AG09309 (cell line): ENCODE measurements at regions not wholly inside any gene's neighbourhood (a gene's known extent, or its start where the extent isn't known, plus 50 kb on each side); places are given as distances from the start of the nearest gene placed in this dataset.

ENCODE experiments used
- DNase-seq: peaks from one replicate; pipeline ENCODE4 v3.0.0-alpha.2; 2010; ENCODE audit warnings: low read depth
- H3K4me3 ChIP-seq: 2 replicates; pipeline ENCODE4 v1.5.1; 2011; ENCODE audit warnings: mild to moderate bottlenecking, low read depth, low read length, moderate library complexity; ENCODE audit not compliant: control insufficient read depth
- TF ChIP-seq, protein P1 (sequence below): IDR thresholded peaks from 2 replicates; pipeline ENCODE4 v1.5.1; 2011; ENCODE audit warnings: mild to moderate bottlenecking, low read depth, low read length, inconsistent platforms; ENCODE audit not compliant: insufficient read depth, control insufficient read depth; ENCODE audit errors: missing control alignments

DNA sequence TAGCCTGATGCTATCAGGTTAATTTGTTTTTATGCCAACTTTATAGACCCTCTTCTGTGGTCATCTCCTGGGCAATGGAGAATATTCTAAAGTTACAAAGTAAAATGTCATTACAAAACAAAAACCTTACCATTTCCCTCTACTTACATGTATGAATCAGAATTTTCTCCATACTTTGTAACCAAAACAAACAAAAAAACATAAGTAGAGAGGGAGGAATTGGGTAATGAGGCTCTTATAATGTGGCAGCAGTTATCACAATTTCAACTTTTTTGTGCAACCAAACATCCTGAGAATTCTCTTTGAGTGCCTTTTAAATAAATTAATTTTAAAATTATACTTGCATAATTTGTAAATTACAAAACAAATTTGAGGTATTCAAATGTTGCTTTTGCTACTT, 332.8 kb downstream of the TXNL1 start:
- no peak for DNase-seq
- TF ChIP-seq, protein P1, sequence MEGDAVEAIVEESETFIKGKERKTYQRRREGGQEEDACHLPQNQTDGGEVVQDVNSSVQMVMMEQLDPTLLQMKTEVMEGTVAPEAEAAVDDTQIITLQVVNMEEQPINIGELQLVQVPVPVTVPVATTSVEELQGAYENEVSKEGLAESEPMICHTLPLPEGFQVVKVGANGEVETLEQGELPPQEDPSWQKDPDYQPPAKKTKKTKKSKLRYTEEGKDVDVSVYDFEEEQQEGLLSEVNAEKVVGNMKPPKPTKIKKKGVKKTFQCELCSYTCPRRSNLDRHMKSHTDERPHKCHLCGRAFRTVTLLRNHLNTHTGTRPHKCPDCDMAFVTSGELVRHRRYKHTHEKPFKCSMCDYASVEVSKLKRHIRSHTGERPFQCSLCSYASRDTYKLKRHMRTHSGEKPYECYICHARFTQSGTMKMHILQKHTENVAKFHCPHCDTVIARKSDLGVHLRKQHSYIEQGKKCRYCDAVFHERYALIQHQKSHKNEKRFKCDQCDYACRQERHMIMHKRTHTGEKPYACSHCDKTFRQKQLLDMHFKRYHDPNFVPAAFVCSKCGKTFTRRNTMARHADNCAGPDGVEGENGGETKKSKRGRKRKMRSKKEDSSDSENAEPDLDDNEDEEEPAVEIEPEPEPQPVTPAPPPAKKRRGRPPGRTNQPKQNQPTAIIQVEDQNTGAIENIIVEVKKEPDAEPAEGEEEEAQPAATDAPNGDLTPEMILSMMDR: no peak

DNA sequence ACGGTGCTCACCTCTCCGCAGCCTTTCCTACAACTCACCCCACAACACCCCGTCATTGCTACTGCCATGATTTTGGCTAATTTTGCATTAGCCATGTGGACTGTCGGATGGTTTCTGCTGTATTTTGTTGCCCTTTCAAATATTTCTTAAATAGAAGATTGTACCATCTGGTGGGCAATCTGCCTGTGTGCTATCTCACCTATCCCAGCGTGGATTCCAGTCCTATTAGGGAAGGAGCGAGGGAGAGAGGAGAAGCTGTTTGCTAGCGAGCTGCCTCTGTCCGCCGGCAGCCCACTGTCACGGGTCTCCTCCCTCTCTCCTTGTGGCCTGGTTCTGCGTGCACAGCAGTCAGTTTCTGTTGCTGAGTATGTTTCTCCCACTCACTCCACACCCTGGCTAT, 336.2 kb downstream of the TXNL1 start:
- no peak for DNase-seq

More for the DNA sequence above, 332.8 kb downstream of the TXNL1 start:
- no peak overlapping the region for H3K4me3 ChIP-seq

DNA sequence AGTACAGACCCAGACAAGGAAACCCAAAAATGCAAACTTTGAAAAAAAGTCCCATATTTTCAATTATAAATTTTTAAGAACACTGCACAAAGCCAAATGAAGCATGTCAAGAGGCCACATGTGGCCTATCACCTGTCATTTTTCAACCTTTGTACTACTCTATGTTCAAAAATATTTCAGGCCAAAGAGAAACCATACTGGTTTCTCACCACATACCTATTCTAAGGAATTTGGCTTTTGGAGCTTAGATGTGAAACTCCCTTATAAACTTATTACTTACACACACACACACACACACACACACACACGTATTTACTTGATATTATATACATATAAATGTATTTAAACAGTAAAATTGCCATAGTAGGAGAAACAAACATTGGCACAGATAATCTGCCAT, 338.7 kb downstream of the TXNL1 start:
- TF ChIP-seq, protein P1: no peak
- no peak for DNase-seq
- no peak overlapping the region for H3K4me3 ChIP-seq

More for the DNA sequence above, 336.2 kb downstream of the TXNL1 start:
- no peak overlapping the region for H3K4me3 ChIP-seq
- TF ChIP-seq, protein P1: no peak

DNA sequence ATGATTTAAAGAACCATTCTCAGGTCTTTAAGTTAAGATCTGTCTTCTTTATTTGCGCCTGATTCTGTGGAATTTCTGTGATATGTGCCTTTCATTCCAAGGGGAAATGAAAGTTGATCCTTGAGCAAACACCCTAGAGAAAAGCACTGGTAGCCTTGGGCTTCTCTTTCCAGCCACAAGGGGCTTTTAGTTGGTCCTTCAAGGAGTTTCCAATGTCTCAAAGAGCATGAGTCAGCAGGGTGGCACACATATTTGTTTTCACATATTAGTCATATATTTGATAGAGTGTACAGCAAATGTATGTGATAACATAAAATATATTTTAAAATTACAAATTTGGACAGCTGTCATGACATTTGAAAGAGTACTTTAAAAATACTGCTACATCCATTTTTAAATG, 339.5 kb downstream of the TXNL1 start:
- no peak overlapping the region for H3K4me3 ChIP-seq
- no peak for DNase-seq
- TF ChIP-seq, protein P1: peak; percentile 51

DNA sequence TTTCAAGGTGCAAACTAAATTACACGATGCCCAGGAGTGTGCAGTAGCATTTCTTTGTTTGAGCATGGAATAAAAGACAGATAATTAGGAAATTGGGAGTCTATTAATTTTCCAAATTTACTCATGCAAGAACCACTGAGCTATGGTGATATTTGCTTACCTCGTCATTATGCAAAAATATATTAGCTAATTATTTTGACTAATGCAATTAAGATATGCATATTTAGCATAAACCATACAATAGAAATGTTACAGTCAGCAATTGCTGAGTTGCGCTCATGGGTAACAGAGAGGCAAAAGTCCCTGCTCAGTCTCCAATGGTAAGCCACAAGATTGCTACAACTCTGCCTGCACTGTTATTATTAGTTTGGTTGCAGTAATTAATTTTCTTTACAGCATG, 342.0 kb downstream of the TXNL1 start:
- DNase-seq: no peak
- TF ChIP-seq, protein P1: no peak
- no peak overlapping the region for H3K4me3 ChIP-seq

DNA sequence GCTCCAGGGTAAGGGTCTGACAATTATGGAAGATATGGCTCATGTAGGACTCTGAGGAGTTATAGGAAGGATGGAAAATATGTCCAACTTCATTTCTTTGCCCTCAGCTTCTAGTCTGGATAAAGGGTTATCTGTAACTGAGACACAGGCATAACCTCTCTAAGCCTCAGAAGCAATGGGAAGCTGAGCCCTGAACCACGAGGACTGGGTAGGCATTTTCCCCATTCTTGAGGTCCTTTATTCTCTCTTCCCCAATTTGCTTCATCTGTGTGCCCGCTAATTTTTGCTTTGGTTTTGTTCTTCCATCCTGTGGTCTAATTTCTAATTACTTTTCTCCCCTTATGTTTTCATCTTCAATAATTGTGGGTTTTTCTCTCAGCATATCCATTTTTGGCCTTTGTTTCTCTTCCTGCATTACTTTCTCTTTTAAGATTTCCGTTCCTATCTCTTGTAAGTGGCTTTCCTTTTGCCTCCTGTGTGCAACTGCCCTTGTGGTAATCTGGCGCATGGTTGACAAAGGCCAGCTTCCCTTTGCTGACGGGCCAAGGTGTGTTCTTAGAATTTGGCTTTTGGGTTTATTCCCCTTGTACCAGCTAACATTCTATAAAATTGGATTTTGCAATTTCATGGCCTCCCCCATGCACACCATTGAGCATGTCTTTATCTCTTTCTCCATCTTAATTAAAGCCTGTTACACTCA, 343.8 kb downstream of the TXNL1 start:
- H3K4me3 ChIP-seq: no peak overlapping the region
- TF ChIP-seq, protein P1: no peak
- no peak for DNase-seq

DNA sequence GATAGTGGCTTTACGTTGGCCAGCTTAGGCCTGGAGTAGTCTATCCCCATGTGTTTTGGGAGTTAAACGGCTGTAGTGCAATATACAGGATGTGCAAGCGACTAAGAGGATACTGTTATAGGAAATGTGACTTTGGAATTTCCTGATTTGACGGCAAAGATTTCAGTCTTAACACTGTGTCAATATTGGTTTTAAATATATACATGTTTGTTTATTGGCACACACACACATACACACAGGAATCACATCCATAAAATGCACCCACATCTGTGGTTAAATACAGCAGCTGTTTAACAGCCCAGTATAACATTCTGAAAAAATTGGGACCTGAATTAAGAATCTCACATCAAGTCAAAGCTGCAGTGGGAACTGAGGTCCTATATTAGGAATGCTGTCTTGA, 347.1 kb downstream of the TXNL1 start:
- TF ChIP-seq, protein P1: no peak
- no peak overlapping the region for H3K4me3 ChIP-seq
- no peak for DNase-seq
